OCI-LY7 (cell line): ENCODE measurements at regions not wholly inside any gene's neighbourhood (a gene's known extent, or its start where the extent isn't known, plus 50 kb on each side); places are given as distances from the start of the nearest gene placed in this dataset.

Experiments used
- CTCF ChIP-seq: fragments of 200-600 bp; sonication (generic); conservative IDR thresholded peaks from 2 replicates; pipeline ENCODE4 v1.5.1; 2014; ENCODE audit warnings: mild to moderate bottlenecking, antibody characterized with exemption, low read length, moderate library complexity, mixed read lengths
- EZH2phosphoT487 ChIP-seq: fragments of 200-600 bp; sonication (generic); IDR thresholded peaks from 2 replicates; pipeline ENCODE4 v1.6.1; 2018; ENCODE audit warnings: low read depth, borderline replicate concordance, mild to moderate bottlenecking, mixed run types, antibody characterized with exemption, low read length, moderate library complexity, mixed read lengths

GRCh38 chr9:118008246-118008645 is 304.0 kb downstream of the TLR4 start:
- TF ChIP-seq CTCF (no peak), EZH2phosphoT487 (no peak)
